Suppressor macrophage treated with lipopolysaccharide for 1 hour (primary cell): ENCODE measurements at regions not wholly inside any gene's neighbourhood (a gene's known extent, or its start where the extent isn't known, plus 50 kb on each side); places are given as distances from the start of the nearest gene placed in this dataset.

Experiments used
- DNase-seq, 3 donors: peaks; one replicate each; pipeline ENCODE4 v3.0.0-alpha.2; 2020 to 2022

- DNase-seq: no peak
Measured at GRCh38 chr11:109298865-109299264, 123.1 kb upstream of the C11orf87 start.

GRCh38 chr11:109300211-109300610 lies 121.8 kb upstream of the C11orf87 start:
- DNase-seq: no peak

DNA sequence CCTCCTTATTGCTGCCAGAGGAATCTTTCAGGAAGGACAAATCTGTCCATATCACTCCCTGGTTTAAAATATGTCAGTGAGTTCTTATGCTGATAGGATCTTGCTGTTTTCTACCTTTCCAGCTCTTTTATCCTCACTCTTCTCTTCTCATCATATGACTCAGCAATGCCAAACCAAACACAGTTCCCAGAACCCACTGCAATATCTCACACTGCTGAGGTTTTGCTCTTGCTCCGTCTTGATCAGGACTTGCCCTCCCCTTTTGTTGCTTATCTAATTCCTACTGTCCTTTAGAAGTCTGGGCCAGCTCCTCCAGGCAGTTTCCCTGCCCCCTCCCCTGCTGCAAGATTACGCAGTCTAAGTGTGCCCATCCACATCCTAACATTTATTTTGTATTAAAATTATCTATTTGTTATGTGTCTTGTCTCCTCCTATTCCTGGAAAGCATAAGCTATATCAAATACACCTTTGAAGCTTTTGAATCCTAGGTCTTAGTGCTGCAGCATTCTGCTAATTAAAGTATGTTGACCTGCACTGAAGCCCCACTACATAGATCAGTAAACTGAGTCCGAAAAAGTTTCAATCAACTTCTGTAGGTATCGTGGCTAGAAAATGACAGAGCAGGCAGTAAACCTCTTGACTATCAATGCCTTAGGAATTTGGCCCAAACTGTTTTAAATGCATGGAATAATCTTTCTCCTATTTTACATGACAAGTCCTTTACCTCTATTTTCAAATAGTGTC lies 119.2 kb upstream of the C11orf87 start:
- DNase-seq: no peak

GRCh38 chr11:109303342-109303741 lies 118.6 kb upstream of the C11orf87 start:
- no peak for DNase-seq

GRCh38 chr11:109304159-109304558 lies 117.8 kb upstream of the C11orf87 start:
- DNase-seq: no peak

GRCh38 chr11:109305009-109305408 lies 117.0 kb upstream of the C11orf87 start:
- no peak for DNase-seq

- DNase-seq: no peak
Measured at GRCh38 chr11:109306322-109306721, 115.7 kb upstream of the C11orf87 start.

- DNase-seq: no peak
Measured at GRCh38 chr11:109307366-109307765, 114.6 kb upstream of the C11orf87 start.

DNA sequence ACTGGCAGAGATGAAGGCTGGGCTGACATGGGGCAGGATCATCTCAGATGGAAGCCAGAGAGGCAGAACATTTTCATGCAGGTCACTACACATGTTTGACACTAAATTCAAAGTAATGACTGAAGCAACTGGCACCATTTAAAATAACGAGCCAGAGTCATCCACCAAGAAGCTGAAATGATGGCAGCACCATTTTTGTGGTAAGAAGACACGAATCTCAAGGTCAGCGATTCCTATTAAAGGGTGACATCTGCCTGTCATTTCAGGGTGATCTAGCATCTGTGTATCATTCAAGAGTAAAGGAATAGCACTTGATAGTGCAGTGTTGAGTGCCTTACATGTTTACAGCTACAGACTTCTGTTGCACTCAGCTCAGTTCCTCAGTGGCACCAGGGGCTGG lies 113.4 kb upstream of the C11orf87 start:
- no peak for DNase-seq

- DNase-seq: no peak
Measured at GRCh38 chr11:109309153-109309552, 112.8 kb upstream of the C11orf87 start.

- DNase-seq: no peak
Measured at GRCh38 chr11:109317726-109318125, 104.3 kb upstream of the C11orf87 start.

- DNase-seq: no peak
Measured at GRCh38 chr11:109320595-109320994, 101.4 kb upstream of the C11orf87 start.

DNA sequence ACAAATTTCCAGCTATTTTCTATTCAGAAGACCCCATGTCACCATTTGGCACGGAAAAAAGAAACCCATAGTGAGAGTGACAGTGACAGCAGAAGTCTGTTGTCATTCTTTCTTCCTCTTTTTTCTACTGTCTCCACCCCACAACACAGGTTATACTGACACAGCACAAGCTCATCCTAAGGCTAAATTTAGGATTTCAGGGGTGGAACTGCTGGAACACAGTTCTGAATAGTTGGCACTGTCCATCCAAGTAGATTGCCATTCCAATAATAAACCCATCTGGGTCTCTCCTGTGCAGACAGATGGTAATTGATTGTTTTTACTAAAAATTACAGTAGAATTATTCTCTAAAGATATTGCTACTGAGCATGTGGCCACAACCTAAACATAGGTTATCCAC lies 95.2 kb upstream of the C11orf87 start:
- no peak for DNase-seq

GRCh38 chr11:109329716-109330115 lies 92.3 kb upstream of the C11orf87 start:
- no peak for DNase-seq

DNA sequence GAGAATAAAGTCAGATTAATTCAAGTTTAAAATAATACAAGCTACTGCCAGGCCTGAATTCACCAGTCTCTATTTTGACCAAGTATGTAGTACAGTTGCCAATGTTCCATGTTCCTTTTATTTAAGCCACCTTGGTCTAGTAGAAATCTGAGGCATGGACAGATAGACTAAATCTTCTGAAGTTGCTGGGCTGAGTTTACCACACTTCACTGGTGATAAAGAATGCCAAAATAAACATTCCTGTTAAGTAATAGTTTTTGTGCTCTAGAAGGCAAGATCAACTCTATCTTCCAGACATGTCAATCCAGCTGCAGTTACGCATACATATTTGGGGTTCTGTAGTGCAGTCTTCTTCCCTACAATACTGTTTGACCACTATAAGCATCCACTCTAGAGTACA lies 83.9 kb upstream of the C11orf87 start:
- no peak for DNase-seq

GRCh38 chr11:109342261-109342660 lies 79.7 kb upstream of the C11orf87 start:
- DNase-seq: no peak

DNA sequence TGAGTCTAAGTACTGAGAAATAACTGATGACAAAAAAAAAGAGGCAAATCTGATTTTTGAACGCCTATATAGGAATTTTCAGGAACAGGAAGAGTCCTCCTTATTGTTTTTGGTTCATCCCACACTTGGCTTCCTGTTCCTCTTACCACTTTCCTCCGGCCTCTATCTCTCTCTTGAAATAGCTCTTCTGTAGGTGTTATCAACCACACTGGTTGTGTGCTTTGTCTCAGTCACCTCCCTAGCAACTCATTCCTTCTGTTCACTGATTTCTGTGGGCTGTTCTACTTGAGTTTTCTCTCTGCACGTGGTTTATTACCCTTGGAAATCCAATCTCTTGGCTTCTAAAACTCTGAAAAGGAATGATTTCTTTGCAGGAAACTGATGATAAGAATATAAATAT lies 78.7 kb upstream of the C11orf87 start:
- no peak for DNase-seq

GRCh38 chr11:109347304-109347703 lies 74.7 kb upstream of the C11orf87 start:
- no peak for DNase-seq

- DNase-seq: no peak
Measured at GRCh38 chr11:109349276-109350080, 72.5 kb upstream of the C11orf87 start.

GRCh38 chr11:109350091-109350490 lies 71.9 kb upstream of the C11orf87 start:
- DNase-seq: no peak

DNA sequence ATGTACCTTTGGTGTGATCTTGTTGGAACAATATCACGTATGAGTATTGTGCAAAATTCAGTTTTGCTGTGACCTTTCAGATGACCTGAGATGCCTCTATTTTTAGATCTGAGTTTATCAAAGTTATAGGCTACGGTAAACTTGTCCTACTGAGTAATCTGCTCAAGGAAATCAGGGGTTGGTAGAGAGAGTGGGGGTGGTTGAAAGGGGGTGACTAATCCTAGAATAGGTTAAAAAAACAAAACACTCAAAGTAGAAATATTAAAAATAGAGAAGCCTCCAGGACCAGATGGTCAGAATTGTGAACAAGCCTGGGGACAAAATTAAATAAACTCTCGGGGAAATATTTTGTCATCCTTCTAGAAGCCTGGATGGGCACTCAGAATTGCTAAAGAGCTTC lies 59.9 kb upstream of the C11orf87 start:
- DNase-seq: no peak

GRCh38 chr11:109363682-109364081 lies 58.3 kb upstream of the C11orf87 start:
- DNase-seq: no peak

DNA sequence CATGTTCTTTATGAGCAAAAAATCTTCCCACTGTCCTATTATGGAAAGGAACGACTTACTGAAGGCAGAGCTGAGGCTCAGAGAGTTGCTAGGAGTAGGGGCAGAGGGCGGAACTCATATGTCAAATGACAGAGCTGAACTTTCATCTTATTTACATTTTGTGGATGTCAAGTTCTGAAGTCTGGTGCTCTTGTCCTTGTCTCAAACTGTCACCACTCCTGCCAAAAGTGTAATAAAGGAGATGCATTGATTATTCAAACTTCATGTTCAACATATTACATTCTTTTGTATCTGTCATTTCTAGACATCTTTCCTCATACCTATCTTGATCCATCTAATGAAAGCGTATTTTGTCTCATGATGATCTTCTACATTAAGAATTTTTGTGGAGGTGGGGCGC lies 57.1 kb upstream of the C11orf87 start:
- no peak for DNase-seq

- DNase-seq: no peak
Measured at GRCh38 chr11:109371444-109372176, 50.4 kb upstream of the C11orf87 start.
